Bone marrow (tissue), 2 donors: ENCODE measurements at regions not wholly inside any gene's neighbourhood (a gene's known extent, or its start where the extent isn't known, plus 50 kb on each side); places are given as distances from the start of the nearest gene placed in this dataset.
A peak's percentile ranks its signal among the peaks of the same experiment; 100 is the strongest.

ENCODE experiments used
- DNase-seq, 2 donors: peaks; one replicate each; lab custom pipeline; 2025; lab: John Stamatoyannopoulos, UW

DNA sequence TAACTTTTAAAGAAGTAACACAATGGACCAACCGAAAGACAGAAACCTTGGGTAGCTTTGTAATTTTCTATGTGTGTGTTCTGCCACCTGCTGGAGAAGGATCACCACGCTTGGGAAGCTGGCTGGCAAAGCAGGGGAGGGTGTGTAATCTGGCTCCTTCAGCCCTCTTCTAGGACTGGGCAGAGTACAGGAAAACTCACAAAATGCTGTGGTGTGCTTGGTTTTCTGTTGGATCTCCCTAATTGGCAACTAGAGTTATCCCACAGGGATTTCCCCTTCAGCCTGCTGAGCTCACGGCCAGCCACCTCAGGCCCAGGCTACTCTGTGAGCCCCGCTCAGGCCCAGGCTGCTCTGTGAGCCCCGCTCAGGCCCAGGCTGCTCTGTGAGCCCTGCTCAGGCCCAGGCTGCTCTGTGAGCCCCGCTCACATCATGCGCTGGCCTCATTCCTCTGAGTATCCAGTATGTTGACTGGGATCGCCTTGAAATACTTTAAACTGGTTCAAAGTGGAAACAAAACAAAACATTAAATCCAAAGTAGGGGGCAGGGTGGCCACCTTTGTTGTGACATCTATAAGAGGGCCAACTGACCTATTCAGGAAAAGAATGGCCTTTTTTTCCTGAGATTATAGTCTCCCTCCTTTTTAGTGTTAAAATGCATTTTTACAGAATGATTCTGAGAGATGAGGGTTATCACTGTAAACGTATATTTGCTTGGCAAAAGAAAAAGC, 52.0 kb upstream of the RNU6-8 start:
- peak in 1 of 2 donors; percentile 22 for DNase-seq

DNA sequence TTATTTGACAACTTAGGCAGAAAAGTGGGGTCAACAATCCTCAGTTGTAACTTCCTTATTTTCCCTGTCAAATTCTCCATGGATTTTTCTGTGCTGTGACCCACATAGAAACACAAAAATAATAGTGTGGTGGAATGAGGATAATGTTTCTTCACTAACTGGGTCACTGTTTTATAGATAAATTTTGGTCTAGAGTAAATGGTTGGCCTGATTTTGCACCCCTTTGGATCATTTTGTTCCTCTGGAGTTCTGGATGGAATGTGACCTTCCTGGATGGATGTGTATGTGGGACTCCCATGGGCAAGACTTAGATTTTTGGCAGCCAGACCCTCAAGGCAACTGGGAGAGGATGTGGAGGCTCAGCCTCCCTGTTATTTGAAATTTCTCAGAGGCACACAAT, 52.7 kb upstream of the RNU6-8 start:
- no peak for DNase-seq

DNA sequence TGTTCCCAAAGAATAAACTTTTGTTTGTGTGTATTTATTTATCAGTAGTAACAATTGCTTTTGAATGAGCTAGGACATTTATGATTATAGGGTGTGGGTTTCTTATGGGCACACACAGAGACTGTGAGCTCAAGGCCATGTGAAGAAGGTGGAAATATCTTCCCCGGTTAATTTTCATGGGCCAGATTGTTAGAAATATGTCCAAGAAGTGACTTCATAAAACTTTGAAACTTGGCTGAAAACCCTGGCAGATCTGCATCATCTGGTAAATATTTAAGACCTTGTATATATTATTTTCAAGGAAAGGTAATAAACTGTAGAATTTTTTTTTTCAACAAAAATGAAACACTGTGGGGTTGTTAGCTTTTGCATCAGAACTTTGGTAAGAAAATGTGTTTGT, 53.5 kb upstream of the RNU6-8 start:
- DNase-seq: no peak

DNA sequence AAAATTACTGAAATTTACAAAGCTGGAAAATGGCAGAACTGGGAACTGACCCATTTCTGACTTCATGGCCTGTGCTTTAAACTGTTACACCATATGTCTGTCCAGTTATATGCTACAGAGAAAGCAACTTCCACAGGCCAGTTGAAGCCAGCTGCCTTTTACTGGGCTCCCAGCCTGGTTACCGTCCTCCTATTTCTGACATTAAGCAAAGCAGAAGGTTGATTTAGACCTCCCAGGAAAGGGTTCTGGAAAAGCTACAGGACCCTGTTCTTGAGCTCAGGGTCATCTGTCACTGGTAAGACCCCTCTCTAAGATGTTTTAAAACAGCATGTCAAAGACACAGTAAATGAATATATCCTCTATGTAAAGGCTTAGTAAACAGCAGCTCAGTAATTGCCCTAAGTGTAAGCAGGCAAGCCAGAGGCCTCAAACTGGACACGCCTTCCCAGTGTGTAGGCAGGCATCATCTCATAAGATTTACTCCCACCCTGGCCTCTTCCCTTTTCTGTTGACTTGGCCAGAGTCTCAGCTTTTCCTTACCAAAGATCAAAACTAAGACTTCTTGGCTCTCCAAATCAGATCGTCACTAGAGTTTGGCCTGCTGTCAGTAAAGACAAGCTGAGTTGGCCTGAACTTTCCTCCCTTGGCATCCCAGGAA, 55.4 kb upstream of the RNU6-8 start:
- no peak for DNase-seq

DNA sequence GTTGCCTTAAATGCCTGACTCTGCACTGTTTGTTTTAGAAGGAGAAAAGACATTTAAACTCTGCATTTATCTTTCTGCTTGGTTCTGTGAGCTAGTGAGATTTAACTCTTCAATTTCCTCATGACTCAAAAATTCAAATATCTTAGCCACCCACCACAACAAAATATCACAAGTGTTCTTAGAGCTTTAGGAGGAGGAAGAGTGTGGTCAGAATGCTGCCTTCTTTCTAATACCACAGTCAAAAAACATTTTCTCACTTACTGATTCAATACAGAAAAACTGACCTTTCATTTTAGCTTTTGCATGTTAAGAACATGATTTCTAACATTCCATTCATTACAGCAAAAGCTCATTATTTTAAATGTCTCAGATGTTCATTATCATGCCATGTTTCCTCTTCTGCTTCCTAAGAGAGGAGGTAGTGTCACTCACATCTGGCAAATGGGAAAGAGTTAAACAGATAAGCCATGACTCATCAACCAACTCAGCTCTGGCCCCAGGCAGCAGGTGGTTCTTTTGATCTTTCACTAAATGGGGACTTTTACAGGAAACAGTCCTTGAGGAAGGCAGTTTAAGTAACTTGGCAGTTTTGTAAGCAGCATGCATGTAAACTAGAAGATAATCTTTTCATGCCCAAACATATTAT, 56.4 kb upstream of the RNU6-8 start:
- DNase-seq: no peak

DNA sequence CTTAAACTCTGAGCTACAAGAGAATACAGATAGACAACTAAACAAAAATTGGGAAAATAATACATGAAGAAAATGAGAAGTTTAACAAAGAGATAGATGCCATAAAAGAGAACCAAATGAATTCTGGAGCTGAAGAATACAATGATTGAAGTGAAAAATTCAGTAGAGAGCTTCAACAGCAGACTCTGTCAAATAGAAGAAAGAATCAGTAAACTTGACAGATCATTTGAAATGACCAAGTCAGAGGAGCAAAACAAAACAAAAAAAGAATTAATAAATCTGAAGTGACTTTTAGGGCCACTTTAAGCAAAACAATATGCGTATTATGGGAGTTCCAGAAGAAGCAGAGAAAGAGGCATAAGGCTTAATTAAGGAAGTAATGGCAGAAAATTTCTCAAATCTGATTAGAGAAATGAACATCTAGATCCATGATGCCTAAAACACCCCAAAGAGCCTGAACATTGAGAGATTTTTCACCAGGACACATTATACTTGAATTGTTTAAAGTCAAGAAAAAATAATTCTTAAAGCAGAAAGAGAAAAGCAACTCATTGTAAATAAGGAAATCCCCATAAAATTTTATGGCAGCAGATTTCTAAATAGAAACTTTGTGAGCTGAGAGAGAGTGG, 61.0 kb upstream of the RNU6-8 start:
- no peak for DNase-seq

DNA sequence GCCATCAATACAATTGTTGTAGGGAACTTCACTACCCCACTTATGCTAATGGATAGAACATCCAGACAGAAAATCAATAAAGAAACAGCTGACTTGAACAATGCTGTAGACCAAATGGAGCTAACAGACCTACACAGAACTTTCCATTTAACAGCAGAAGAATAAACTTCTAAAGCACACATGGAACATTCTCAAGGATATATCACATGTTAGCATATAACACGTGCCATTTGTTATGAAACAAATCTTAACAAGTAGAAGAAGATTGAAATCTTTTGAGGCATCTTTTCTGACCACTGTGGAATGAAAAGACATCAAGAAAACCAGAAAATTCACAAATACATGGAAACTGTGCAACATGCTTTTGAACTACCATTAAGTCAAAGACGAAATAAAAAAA, 62.5 kb upstream of the RNU6-8 start:
- DNase-seq: no peak

DNA sequence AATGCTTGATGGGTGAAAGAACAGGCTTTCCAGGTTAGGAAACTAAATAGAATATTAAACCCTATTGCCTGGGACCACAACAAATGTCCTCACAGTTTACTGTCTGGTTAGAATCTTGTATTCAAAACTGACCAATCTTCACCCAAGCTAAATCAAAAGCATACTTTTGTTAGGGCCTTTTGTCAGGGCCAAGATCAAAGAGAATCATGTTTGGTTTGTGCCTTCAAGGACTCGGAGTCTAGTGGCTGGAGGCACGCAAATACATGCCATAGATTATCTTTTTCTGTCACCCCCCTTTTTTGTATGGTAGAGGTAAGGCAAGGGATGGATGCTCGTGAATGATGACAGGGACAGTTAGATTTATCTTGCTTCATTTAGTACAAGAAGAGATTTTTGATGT, 51.1 kb upstream of the AKAP6 start:
- DNase-seq: no peak
